SKM-1 (cell line): ENCODE measurements at regions not wholly inside any gene's neighbourhood (a gene's known extent, or its start where the extent isn't known, plus 50 kb on each side); places are given as distances from the start of the nearest gene placed in this dataset.
"Not testable (repeated sequence)": the region's sequence is repeated elsewhere in the genome, so short reads cannot be mapped to it uniquely, and the experiment has no call there.

Experiments used
- DNase-seq: peaks from one replicate; lab custom pipeline; 2025; ENCODE audit not compliant: unreplicated experiment; lab: John Stamatoyannopoulos, UW

- DNase-seq: no peak
These were observed 125.2 kb upstream of the TFPI start for GRCh38 chr2:187679454-187679853.

- DNase-seq: no peak
These were observed 129.9 kb upstream of the TFPI start for GRCh38 chr2:187684174-187684573.

- no peak for DNase-seq
These were observed 132.3 kb upstream of the TFPI start for GRCh38 chr2:187686416-187687024.

GRCh38 chr2:187687585-187687984 lies 133.3 kb upstream of the TFPI start:
- DNase-seq: no peak

GRCh38 chr2:187689372-187689771 lies 135.1 kb upstream of the TFPI start:
- DNase-seq: no peak

- DNase-seq: no peak
These were observed 139.7 kb upstream of the TFPI start for GRCh38 chr2:187693923-187694322.

- DNase-seq: not testable (repeated sequence)
These were observed 142.4 kb upstream of the TFPI start for GRCh38 chr2:187696644-187697043.

GRCh38 chr2:187698374-187699110 lies 144.3 kb upstream of the TFPI start:
- DNase-seq: no peak

- no peak for DNase-seq
These were observed 147.9 kb upstream of the TFPI start for GRCh38 chr2:187702157-187702556.

- DNase-seq: no peak
These were observed 154.0 kb upstream of the TFPI start for GRCh38 chr2:187708272-187708671.

- no peak for DNase-seq
These were observed 154.8 kb upstream of the TFPI start for GRCh38 chr2:187709065-187709464.

- no peak for DNase-seq
These were observed 156.7 kb upstream of the TFPI start for GRCh38 chr2:187710791-187711521.

- no peak for DNase-seq
These were observed 161.4 kb upstream of the TFPI start for GRCh38 chr2:187715590-187715989.

GRCh38 chr2:187716301-187716700 lies 162.1 kb upstream of the TFPI start:
- DNase-seq: no peak

GRCh38 chr2:187718092-187718491 lies 163.9 kb upstream of the TFPI start:
- DNase-seq: no peak

GRCh38 chr2:187719510-187719909 lies 165.3 kb upstream of the TFPI start:
- no peak for DNase-seq

GRCh38 chr2:187748958-187749357 lies 194.7 kb upstream of the TFPI start:
- DNase-seq: no peak

- no peak for DNase-seq
These were observed 195.7 kb upstream of the TFPI start for GRCh38 chr2:187749804-187750431.

GRCh38 chr2:187768995-187769394 lies 214.8 kb upstream of the TFPI start:
- DNase-seq: no peak

GRCh38 chr2:187769437-187769836 lies 215.2 kb upstream of the TFPI start:
- no peak for DNase-seq

- DNase-seq: no peak
These were observed 220.4 kb upstream of the TFPI start for GRCh38 chr2:187774551-187775071.
